ENCODE measurements at regions not wholly inside any gene's neighbourhood (a gene's known extent, or its start where the extent isn't known, plus 50 kb on each side); places are given as distances from the start of the nearest gene placed in this dataset.

DNA sequence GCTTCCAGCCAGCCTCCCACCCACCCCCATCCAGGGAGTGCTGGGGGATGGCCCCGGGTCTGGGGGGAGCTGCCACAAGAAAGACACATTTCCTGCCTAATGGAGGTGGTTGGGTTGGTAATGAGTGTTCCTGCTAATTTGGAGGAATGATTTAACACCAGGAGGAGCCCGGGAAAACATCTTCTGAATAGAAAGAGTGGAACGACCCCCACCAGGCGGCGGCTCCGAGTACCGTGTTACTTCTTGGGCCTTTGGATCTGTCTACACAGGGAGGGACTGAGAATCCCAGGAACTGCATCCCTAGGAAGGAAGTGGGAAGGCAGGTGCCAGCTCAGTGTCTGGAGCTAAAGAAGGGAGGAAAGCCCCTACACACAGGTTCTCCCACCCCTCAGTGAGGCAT, 64.6 kb downstream of the TSPAN17 start:
- DNase-seq: no peak

DNA sequence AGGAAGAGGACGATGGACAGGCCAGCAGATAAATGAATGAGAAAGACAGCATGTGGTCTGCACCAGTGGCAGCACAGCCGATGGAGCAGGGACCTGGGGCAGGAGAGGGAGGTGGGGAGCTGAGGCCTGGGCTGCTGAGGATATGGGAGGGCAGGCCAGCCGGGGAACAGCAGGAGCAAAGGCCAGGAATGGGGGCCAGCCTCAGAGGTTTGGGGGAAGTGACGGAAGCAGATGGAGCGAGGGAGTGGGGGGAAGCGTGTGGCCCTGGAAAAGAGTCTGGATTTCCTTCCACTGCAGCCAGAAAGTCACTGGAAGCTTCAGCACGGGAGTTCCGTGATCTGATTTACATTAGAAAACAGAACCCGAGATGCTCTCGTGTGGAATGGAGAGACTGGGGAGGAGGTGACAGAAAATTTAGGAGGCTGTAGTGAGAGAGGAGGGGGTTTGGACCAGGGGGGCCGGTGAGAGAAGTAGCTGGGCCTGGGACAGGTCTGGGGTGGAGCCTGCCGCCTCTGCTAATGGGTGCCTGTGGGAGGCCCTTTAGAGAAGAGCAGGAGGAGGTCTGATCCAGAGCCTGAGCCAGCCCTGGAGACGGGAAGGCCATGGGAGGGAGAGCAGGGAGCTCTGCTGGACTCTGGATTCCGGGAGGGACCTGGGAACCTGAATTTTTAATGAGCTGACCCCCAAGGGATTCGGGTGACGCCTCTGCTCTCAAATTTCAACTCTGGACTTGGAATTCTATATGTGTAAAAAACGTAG, 65.4 kb downstream of the TSPAN17 start:
- no peak for DNase-seq

DNA sequence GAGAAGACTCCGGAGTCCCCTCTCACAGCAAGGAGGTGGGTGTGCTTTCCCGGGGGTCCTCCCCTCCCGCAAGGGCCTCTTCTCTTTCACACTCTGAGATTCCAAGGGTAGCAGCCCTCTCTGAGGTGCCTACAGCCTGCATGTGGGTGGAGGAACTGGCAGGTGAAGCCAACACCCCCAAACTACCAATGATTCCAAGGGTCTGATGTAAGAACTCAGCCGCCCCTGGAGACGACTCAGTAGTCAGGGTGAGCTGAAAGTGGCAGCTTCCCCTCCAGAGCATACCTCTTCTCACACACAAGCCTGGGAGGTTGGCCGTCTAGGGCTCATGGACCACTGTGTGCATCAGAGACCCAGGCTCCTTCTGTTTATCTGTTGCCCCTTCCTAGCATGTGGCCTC, 66.1 kb downstream of the TSPAN17 start:
- DNase-seq: no peak

DNA sequence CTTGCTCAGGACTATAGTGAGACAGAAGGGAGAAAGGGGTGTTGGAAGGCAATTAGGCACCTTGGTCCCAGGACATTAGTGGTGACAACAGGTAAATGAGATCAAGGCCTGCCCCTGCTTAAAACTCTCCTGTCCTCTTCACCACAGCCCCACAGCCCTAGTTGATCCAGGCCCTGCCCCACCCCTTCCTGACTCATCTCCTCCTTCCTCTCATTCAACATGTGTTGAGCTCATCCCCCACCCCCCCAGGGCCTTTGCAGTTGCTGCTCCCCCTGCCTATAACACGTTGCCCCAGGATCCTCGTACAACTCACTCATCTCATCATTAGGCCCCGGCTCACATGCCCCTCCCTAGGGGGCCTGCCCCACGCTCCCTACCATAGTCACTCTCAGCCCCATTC, 66.8 kb downstream of the TSPAN17 start:
- no peak for DNase-seq

DNA sequence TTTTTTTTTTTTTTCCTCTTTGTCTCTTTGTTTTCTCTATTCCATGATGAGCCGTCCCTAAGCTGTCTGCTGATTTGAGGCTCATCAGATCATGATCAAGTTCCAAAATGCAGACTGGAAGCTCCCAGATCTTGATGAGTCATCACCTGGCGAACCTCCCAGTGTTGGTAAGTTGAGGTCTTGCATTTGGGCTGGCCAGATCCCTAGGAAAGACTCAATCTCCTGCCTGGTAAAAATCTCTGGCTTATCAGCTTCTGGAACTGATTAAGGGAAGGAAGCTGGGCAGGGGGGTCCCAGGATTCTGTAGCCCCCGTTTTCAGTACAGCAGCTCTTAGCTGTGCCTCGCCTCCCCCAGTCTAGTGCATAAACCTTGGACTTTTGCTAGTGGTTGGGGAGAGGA, 69.0 kb downstream of the TSPAN17 start:
- peak; percentile 28 for DNase-seq

DNA sequence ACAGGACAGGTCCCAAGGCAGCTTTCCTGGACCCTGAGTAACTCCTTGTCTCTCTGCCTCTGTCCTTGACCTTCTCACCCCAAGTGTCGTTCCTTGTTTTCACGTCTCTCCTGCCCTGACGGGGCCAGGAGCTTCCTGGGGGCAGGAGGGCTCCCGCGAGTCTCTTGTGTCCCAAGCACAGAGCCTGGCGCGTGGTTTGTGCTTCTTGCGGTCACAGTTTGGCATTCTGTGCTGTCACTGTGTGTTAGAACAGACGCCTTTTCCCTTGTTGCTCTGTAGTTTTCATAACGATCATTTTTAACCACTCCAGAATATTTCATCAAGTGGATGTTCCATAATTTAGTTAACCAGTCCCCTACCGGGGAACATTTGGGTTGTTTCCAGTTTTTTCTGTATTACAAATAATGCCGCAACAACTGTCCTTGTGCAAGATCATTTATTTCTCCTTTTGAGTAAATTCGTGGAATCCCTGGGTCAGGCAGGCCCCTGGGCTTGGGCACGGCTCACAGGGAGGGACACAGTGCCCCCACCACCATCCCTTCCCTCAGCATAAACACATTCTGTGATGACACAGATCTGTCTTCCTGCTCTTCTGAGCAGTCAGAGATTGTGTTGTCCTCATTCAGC, 71.9 kb downstream of the TSPAN17 start:
- no peak for DNase-seq

DNA sequence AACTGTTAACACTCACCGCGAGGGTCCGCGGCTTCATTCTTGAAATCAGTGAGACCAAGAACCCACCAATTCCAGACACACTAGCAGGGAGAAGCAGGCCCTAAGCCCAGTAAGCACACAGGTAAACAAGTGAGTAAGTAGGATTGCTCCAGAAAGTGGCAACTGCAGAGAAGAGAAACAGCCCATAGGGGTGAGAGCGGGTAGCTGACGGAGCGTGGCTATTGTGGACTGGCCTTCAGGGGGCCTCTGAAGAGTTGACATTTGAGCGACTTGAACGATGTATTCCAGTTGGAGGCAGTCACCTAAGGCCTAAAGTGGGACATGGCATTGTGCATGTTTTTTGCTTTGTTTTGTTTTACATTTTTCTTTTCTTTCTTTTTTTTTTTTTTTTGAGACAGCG, 74.2 kb downstream of the TSPAN17 start:
- no peak for DNase-seq

DNA sequence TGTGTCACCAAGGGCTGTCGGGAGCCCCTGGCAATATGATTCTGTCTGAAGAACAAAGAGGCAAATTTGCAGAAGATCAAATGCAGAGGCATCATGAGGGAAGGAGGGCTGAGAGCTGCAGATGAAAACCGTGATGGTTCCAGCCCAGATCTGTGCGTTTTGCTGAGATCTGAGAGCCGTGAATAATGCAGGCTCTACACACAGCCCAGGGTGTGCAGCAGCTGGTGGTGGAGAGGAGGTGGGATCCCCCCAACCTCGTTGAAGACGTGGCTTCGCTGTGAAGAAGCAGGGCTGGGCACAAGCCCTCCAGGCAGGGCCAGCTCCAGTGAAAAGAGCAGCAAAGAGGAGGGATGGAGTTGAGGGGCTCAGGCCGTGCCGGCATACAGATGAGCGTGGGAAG, 75.5 kb downstream of the TSPAN17 start:
- DNase-seq: no peak

DNA sequence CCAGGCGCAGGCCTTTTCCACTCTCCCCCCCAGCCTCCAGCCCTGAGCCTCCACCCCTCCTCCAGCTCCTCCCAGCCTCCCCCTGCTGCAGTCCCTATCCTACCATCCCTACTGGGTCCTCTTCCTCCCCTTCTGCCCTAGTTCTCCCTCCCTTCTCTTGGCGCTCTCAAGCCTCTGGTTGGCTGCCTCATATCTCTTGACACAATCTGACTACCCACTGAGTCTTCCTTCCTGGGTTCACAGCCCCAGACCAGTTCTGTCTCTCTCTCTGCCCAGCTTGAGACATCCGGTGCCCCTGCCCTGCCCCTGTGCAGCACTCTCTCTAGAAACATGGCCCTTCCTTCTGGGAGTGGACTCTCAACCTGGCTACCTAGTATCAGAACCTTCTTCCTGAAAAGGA, 76.2 kb downstream of the TSPAN17 start:
- DNase-seq: no peak

DNA sequence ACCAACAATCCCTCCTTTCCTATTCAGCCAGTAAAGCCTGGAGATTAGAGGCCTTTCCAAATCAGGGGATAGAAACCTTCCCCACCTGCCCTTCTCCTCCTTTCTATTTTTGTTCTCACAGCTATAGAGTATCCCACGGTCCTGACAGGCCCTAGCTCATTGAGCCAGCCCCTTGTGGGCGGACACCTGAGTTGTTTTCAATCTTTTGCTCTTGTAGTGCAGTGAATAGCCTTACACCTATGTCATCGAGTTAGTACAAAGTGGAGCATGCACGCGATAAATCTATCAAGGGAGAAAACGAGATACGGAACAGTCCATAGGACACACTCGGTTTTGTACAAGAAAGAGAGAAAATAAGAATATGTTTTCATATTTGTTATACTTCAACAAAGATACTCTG, 77.2 kb downstream of the TSPAN17 start:
- peak; percentile 71 for DNase-seq

DNA sequence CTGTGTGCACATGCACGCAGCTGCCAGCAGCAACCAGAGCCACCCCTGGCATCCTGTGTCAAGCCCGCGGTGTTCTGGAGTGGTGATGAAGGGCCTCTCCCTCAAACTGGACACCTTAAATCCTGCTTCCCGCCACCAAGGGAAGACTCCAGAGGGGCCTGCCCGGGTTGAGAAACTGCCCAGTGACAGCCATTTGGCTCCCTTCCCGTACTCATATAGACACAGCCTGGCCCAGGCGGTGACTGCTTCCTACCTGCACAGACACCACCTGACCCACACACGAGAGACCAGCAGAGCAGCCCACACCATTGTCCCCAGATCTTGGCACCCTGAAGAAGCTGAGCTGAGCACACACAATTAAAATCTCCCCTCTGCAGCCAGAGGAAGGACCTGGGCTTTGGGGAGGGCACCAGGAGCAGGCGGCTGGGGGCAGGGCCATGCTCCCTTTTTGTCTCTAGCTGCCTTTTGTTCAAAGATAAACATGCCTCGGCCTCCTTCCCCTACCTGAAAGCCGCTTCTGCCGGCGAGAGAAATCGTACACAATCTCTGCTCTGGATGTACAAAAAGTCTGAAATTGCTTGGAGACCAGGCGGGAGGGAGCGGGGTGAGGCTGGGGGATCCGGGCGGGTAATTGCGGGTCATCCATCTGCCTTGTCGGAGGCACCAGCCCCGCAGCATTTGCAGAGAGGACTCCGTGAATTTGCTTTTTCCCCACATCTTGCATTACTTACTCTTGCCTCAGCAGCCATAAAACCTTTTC, 78.4 kb downstream of the TSPAN17 start:
- DNase-seq: no peak

DNA sequence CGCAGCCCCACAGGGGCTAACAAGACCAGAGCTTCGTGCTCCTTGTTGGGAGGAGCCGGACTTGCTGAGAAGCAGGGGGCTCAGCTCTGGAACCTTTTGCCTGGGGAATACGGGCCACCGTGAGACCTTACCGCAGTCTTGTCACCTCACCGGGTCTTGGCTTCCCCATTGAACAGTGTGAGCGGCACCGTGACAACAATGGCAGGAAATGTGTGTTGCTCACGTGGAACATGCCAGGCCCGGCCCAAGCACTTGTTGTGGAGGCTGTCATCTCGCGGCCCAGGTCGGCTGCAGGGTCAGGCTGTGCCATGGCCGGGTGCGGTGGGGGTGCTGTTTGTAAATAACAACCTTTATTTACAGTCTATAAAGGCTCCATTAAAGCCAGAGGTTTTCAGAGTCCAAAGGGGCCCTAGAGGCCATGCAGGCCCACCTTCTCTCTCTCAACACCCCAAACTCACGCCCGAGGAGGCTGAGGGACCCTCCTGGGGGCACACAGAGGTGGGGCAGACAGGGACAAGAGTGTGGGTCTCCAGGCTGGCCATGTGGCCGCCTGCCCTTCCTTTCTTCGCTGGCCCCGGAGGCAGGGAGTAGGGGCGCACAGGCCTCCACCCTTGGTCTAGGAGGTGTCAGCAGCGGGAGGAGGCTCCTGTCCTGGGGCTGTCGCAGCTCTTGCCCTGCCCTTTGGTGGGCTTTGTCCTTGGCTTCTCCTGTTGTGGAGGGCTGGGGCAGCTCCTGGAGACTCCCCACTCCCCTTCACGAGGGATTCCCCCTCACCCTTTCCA, 79.7 kb downstream of the TSPAN17 start:
- DNase-seq: no peak

DNA sequence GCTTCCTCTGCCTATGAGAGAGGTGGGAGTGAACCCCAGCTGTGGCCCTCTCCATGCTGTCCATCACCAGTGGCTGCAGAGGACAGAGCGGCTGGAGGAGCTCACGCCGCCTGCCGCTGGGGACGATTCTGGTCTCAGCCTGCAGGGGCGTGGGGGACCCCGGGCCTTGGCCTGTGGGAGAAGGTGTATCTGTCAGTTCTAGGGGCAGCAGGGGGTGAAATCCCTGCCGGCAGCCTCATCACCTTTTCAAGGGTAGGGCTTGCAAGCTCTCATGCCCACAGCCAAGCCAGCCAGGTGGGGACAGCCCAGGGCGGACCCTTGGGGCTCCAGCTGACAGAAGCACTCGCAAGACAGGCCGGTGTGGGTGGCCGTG, 80.2 kb downstream of the TSPAN17 start:
- no peak for DNase-seq

DNA sequence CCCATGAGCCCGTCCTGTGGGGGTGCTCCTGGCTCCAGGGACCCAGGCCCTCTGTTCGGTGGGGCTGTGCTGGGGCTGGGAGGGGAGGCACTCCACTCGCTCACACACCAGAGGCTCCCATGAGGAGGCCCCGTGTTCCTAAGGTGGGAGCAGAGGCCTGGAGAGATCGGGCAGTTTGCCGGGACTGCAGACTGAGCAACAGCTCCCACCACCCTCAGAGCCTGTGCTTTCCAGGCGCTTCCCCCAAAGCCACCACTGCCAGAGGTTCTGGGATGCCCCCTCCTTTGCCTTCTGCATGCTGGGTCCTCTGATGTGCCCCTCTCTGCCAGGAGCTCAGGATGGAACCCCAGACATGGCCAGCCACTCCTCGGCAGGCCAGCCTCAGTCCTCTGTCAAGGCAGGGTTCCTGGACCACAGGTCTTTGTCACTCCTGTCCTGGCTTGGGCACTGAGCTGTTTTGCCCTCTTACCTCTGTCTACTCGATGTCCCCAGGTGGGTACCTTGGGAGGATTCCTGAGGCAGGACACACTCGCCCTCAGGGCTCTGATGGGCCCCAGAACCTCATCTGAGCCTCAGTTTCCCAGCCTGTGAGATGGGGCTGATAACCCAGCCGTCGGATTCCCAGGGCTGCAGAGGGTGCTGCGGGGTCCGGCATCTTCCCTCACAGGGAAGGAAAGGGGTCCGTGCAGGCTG, 80.8 kb downstream of the TSPAN17 start:
- DNase-seq: no peak

DNA sequence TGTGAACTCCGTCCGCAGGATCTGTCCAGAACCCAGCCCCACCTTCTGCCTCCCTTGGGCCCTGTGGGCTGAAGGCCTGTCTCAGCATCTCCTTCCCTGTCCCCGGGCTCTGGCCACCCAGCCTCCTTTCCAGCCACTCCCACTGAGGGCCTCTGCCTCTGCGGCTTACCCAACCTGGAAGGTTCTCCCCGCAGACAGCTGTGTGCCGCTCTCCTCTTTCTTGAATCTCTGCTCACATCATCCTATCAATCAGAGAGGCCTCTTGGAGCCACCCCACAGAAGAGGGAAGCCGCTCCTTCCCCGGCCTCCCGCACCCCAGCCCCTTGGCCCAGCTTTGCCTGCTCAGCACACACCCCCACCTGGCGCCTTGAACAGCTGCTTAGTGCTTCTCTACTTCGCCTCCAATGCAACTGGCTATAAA, 81.5 kb upstream of the UNC5A start:
- peak; percentile 17 for DNase-seq

DNA sequence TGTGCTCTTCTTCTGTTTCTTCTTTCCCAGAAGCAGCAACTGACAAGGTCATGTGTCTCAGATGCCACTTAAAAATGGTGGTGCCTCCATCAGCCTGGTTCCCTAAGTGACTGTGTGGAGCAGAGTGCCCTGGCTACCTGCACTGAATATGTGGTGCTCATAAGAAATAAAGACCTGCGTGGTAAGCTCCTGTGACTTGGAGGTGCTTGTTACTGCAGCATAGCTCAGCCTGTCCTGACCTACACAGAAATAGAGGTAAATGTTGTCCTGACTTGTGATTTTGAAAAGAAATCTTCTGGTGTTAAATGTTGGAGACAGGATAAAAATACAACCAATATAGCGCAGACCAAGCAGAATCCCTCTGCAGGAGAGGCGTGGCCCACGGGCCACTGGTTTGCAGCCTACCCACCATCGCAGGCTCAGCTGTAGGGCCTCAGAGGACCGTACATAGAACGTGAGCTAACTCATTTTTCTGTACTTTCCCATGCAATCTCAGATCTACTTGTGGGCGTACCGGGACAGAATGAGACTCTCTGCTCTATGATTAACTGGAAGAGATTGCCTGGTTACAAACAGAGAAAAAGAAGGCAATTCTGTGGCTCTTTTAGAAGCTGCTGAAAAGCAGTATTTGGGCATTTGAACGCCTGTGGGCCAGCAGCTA, 79.4 kb upstream of the UNC5A start:
- no peak for DNase-seq

DNA sequence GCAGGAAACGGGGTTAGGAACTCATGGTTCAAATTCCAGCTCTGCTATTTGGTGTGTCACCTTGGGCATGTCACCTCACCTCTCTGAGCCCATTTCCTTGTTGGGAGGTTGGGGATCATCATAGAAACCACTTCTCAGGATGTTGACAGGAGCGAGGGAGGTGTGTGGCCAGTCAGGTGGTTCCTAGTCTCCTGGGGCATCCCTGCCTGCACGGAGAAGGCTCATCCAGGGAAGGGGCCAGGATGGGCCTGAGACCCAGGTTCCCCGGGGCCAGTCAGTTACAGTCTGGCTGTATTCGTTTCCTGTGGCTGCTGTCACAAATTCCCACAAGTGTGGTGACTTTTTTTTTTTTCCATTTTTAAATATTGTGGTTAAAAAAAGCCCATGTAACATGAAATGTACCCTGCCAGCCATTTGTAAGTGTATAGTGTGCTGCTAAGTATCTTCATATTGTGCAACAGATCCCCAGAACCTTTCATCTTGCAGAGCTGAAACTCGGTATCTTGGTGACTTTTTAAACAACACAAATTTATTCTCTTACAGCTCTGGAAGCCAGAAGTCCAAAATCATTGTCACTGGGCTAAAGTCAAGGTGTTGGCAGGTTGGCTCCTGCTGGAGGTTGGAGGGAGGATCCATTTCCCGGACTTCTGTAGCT, 78.7 kb upstream of the UNC5A start:
- DNase-seq: no peak

DNA sequence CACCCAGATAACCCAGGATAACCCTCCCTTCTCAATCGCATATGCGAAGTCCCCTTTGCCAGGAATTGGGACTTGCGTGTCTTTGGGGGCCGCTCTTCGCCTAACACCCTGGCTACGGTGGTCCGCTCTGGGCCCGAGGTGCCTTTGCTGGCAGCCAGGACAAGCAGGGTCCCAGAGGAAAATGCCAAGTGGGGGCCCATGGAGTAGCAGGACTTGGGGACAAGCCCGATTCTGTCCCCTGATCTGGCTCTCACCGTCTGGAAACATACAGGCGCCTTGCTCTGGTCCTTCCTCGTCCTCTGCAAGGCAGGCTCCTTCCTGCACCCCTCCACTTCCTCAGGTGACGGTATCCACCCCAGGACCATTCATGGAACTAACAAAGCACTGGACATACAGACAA, 78.1 kb upstream of the UNC5A start:
- no peak for DNase-seq

DNA sequence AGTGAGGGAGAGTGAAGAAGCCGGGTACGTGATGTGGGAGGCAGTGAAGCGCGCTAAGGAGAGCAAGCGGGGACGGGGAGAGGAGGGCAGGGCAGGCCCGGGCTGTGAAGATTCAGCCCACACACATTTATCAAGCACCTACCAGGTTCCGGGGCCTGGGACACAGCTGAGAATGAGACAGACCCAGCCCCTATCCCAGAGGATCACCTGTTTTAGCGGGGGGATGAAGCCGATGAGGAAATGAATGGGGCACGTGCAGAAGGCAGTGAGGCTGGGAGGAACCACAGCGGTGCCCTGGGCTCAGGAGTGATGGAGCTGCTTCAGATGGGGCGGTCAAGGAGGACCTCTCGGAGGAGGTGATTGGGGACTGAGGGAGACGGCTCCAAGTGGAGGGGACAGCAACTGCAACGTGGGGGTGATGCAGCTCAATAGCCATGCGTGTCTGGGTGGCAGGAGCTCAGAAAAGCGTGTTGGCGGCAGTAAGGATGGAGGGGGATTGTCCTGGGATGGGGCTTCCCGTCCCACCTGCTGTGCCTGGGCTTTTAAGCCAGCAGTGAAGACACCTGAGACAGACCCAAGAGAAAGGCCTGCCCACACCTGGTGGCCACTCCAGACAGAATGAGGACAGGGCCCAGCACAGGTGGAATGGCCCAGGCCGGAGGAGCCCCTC, 77.5 kb upstream of the UNC5A start:
- DNase-seq: no peak

DNA sequence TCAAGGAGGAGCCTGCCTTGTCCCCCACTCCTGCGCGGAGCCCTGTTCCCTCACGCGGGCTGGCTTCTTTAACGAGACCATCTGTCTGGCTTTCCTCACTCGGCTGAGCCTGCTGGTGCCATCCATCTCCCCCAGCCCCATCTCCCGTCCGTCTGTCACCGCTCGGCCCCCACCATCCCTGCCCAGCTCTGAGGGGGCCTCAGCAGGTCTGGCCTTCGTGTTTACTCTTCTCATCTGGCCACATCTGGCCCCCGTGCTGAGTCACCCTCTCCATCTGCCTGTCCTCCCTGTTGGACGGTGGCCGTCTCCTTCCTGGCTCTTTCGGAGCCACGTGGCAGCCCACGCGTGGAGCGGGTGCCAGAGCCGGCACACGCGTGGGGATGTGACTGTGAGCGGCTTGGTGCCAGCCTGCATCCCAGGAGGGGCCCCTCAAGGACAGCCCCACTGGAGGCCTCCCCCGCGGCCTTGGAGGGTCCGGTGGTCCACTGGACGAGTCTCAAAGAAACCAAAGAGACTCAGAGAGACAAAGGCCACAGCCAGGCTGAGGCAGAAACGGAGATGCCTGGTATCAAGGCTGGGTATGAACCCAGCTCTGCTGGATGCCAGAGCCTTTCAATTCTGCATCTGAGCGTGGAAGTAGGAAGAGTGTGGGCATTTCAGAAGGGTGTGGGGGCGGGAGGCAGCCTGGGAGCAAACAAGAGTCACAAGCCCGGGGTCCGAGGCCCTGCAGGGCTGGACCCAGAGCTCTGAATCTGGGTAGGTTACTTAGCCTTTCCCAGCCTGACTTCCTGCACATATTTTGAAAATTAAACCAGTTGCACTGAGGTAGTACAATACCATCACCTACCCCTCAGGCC, 76.7 kb upstream of the UNC5A start:
- peak; percentile 80 for DNase-seq
